HG03108 (cell line): ENCODE measurements at regions not wholly inside any gene's neighbourhood (a gene's known extent, or its start where the extent isn't known, plus 50 kb on each side); places are given as distances from the start of the nearest gene placed in this dataset.

Experiments used
- ATAC-seq: cut with Tn5 transposase; IDR thresholded peaks from one replicate; pipeline ENCODE4 v1.9.1; 2021; ENCODE audit warnings: moderate library complexity; ENCODE audit not compliant: unreplicated experiment

- no peak for ATAC-seq
Observed at GRCh38 chr13:108006619-108007018, 208.7 kb downstream of the LIG4 start.

DNA sequence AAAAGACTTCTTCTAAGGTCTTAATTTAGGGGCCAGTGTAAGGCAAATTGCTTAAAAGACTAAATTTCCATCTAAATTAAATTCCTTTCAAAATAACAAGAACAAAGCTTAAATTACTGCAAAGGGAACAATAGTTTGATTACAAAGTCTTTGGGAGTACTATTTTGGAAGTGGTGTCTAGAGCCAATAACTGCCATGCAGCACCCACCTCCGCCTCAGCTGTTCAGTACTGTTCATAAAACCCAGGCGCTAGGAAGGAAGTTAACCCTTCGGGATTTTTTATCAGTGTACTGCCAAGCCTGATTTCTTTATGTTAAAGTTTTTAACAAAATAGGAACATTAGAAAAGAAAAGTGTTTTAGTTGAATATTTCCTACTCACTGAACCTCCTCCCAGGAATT, 210.1 kb downstream of the LIG4 start:
- no peak for ATAC-seq

DNA sequence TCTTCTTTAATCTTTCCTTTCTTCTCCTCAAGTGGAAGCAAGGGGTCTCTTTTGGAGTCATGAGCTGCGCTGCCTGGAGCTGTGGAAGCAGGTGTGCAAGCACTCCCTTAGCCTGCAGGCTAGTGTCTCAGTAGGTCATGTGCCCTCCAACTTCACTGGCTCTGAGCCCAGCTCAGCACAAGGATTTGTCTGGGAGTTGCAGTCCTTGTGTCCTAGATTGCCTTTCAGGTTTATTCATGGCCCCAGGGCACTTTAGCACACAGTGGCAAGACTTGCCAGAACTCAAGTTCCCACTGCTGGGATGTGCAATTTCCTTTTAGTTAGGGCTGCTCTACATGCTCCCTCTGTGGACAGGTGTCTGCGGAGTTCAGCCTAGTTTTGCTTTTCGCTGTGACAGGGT, 211.7 kb downstream of the LIG4 start:
- no peak for ATAC-seq

GRCh38 chr13:108000998-108001397, 214.3 kb downstream of the LIG4 start:
- no peak for ATAC-seq

- no peak for ATAC-seq
Observed at GRCh38 chr13:107999751-108000150, 215.6 kb downstream of the LIG4 start.

GRCh38 chr13:107994137-107994536, 221.2 kb downstream of the LIG4 start:
- ATAC-seq, result no peak

- ATAC-seq, result no peak
Observed at GRCh38 chr13:107993239-107993949, 221.9 kb downstream of the LIG4 start.

DNA sequence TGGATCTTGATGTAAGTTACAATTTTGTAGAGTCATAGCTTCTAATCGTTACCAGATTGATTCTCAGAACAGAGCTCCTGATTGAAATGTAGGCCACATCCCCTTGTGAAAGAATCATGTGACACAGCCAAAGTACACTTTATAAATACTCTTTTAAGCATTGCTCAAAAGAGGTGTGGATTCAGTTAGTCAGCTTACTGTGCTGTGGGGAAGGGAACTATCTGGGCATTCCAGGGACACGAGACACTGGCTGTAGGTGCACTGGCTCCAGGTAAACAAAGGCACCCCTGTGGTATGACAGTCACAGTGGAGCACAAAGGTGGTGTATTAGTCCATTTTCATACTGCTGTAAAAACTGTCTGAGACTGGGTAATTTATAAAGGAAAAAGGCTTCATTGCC, 222.8 kb downstream of the LIG4 start:
- no peak for ATAC-seq

GRCh38 chr13:107977071-107977574, 238.2 kb downstream of the LIG4 start:
- ATAC-seq, result no peak

- ATAC-seq, result no peak
Observed at GRCh38 chr13:107976628-107977027, 238.7 kb downstream of the LIG4 start.

DNA sequence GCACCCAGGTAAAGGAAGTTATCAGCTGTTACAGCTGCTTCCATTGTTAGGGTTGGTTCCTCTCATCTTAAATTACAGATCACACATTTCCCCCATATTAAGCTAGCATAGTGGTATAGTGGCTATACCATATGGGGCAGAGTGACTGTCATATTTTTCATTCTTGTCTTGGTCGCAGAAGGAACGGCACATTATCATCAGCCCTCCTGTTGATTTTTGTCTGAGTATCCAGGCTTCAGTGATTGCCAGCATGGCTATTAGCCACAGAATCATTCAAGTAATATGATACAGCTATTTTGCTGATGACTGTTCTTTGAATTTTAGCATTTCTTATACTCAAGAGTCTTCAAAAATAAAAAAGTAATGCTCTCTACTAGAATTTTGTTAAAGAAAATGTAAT, 240.9 kb downstream of the LIG4 start:
- ATAC-seq, result no peak

- ATAC-seq, result no peak
Observed at GRCh38 chr13:107969546-107969945, 245.8 kb downstream of the LIG4 start.

- no peak for ATAC-seq
Observed at GRCh38 chr13:107968470-107968869, 246.9 kb downstream of the LIG4 start.

DNA sequence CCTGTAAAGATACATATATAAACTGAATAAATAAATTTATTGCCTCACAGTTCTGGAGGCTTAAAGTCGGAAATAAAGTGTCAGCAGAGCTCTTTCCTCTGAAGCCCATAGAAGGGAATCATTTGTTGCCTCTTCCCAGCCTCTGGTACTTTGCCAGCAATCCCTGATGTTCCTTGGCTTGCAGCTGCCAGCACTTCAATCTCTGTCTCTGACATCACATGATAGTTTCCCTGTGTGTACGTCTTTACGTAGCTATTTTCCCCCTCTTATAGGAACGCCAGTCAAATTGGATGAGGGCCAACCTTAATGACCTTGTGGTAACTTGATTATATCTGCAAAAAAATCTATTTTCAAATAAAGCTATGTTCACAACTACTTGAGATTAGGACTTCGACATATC, 250.9 kb downstream of the LIG4 start:
- ATAC-seq, result no peak

- no peak for ATAC-seq
Observed at GRCh38 chr13:107961849-107962608, 253.3 kb downstream of the LIG4 start.

DNA sequence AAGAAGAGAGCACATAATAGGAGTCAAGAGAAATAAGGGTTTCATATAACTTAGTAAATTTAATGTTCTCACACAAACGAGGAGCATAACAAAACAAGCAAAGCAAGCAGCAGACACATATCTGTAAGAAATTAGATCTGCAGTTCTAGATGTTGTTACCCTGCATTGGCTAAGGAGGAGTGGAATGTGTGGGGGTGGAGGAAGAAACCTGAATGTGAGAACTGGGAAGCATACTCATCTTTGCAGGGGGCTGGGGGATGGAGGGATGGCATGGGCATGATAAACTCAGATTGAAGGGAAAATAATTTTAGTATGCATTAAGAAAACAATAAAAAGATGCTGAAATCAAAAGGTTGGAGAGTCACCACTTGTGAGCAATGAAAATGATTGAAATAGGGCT, 255.0 kb downstream of the LIG4 start:
- ATAC-seq, result no peak

DNA sequence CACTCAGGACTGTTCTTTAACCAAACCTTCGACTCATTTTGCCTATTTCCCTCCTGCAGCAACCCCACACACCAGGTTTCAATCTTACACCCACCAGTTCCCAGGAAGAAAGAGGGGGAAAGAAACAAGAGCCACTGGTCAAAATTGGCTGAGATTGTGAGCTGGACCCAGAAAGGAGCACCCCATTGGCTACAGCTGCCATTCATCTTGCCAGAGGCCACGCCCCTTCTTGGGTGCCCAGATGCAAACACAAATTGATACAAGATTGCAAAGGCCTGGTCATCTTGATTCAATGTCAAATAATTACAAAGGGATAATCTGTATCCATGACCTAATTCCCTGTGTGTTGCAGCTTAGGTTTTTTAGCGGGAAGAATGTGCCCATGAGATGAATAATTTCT, 258.4 kb downstream of the LIG4 start:
- no peak for ATAC-seq

DNA sequence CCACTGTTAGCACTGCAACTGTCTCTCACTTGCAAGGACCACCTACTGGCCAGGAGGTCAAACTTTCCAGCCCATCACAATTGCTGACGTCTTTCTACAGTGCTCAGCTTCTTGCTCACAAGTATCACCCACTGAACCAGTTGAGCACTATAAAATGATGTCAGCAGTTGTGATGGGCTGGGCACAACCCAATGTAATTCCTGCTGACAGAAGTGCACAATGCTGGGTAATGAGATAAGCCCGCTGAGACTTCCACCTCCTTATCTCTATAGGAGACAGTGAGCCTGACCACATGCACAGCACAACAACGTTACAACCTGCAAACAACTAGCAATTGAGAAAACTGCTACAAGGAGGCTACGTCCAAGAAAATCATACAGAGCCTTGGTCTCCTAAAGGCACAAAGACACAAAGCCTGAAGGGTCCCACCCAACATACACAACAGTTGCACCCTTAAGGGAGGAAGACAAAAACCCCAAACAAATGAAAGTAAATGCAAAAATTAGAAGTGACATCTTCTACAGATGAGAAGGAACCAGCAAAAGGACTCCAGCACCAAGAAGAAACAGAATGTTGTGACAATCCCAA, 273.2 kb downstream of the LIG4 start:
- no peak for ATAC-seq

DNA sequence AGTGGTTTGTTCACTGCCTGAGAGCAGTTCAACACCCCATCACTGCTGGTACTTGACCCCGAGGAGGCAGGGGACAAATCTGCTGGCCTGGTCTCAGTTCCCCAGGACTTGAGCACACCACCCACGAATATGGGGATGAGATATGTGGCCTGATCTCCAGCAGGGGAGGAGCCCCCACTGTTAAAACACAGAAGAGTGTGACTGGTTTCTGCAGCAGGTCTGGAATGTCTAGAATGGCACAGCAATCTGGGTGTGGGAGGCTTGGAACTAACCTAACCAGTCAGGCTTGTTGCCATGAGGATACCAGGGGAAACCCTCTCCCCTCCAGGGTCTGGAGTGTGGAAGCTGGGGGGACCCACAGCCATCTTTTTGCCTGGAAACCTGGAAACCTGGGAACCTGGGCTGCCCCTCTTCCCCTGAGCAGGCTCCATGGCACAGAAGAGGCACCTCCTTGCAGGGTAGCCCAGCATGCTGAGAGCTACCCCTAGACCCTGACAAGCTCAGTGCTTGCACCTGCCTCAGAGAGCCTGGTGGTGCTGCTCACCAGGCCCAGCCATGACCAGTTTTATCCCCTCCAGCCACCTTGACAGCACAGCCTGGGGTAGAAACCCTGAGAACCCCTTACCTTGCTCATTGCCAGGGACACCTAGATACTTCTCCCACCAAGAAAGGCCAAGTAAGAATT, 273.8 kb downstream of the LIG4 start:
- ATAC-seq, result no peak

- ATAC-seq, result no peak
Observed at GRCh38 chr13:107937848-107938247, 277.5 kb downstream of the LIG4 start.

DNA sequence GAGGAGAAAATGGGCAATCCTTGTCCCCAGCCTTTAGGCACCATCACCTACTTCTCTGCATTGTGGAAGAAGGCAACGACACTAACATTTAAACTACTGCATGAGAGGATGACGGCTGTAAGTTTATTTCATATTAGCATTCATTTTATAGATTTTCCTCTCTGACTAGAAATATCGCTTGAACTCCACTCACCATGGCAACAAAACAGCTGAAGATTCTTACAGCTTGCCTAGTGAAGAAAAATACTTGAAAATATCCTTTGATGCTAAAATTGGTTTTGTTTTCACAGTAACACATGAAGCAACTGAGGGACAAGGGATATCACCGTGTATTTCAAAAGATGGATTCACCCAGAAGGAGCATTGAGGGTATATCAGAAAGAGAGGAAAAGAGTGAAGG, 284.3 kb downstream of the LIG4 start:
- ATAC-seq, result no peak
